Esophagus muscularis mucosa (tissue), 3 donors: ENCODE measurements at regions not wholly inside any gene's neighbourhood (a gene's known extent, or its start where the extent isn't known, plus 50 kb on each side); places are given as distances from the start of the nearest gene placed in this dataset.

Experiments
- POLR2A ChIP-seq: fragments of 450-650 bp; IDR thresholded peaks from one replicate; pipeline ENCODE4 v1.6.1; 2017; ENCODE audit warnings: antibody characterized with exemption, moderate library complexity, mild to moderate bottlenecking, low read depth
- TF ChIP-seq, protein P1 (sequence below), 3 experiments: fragments of 200-600 bp in 2 of 3; fragments of 450-650 bp in 1 of 3; sonication (generic) in 2 of 3; IDR thresholded peaks; one replicate each; pipeline ENCODE4 v1.5.1; 2017 to 2019; ENCODE audit warnings: antibody characterized with exemption in 3 of 3, mild to moderate bottlenecking in 2 of 3, moderate library complexity in 1 of 3

DNA sequence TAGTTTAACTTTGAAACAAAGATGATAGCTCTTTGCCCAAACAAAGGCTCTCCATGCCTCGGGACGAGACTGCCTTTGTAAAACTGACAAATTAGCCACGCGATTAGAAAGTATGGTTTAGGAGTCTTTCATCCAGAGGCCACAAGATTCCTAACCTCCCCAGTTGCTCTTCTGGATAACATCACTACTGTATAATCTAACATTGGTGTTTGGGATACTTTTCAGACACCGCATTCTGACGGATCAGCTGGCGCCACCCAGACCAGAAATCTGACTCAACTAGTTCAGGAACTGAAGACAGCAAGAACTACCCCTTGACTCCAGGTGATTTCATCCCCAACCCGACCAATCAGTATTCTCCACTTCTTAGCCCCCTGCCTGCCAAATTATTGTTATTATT lies 98.1 kb upstream of the TEX13D start:
- TF ChIP-seq, protein P1, sequence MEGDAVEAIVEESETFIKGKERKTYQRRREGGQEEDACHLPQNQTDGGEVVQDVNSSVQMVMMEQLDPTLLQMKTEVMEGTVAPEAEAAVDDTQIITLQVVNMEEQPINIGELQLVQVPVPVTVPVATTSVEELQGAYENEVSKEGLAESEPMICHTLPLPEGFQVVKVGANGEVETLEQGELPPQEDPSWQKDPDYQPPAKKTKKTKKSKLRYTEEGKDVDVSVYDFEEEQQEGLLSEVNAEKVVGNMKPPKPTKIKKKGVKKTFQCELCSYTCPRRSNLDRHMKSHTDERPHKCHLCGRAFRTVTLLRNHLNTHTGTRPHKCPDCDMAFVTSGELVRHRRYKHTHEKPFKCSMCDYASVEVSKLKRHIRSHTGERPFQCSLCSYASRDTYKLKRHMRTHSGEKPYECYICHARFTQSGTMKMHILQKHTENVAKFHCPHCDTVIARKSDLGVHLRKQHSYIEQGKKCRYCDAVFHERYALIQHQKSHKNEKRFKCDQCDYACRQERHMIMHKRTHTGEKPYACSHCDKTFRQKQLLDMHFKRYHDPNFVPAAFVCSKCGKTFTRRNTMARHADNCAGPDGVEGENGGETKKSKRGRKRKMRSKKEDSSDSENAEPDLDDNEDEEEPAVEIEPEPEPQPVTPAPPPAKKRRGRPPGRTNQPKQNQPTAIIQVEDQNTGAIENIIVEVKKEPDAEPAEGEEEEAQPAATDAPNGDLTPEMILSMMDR (IDR thresholded peaks at IDR 0.05): no peak
- no peak for TF ChIP-seq POLR2A
